Sigmoid colon (tissue), 6 donors: ENCODE measurements at regions not wholly inside any gene's neighbourhood (a gene's known extent, or its start where the extent isn't known, plus 50 kb on each side); places are given as distances from the start of the nearest gene placed in this dataset.

Experiments used
- DNase-seq: peaks from one replicate; pipeline ENCODE4 v3.0.0-alpha.2; 2019
- H3K27ac ChIP-seq, 4 donors: fragments of 200-600 bp; sonication (generic); one replicate each; pipeline ENCODE4 v1.5.1; 2016 to 2019; ENCODE audit warnings: mild to moderate bottlenecking in 1 of 4
- H3K27me3 ChIP-seq, 3 donors: fragments of 200-600 bp; sonication (generic); one replicate each; pipeline ENCODE4 v1.5.1; 2019; ENCODE audit warnings: mild to moderate bottlenecking in 1 of 3
- H3K36me3 ChIP-seq, 4 donors: fragments of 200-600 bp; sonication (generic); one replicate each; pipeline ENCODE4 v1.5.1; 2016 to 2019
- H3K4me1 ChIP-seq, 4 donors: fragments of 200-600 bp; sonication (generic); one replicate each; pipeline ENCODE4 v1.5.1; 2017 to 2019
- H3K4me3 ChIP-seq, 4 donors: fragments of 200-600 bp; sonication (generic); one replicate each; pipeline ENCODE4 v1.5.1; 2017 to 2019; ENCODE audit warnings: mild to moderate bottlenecking in 2 of 4, moderate library complexity in 1 of 4
- H3K9me3 ChIP-seq, 4 donors: fragments of 200-600 bp in 3 of 4; sonication (generic) in 3 of 4; one replicate each; pipeline versions ENCODE4 v1.5.1 to v1.6.1; 2013 to 2019
- CTCF ChIP-seq, 4 experiments: fragments of 450-650 bp in 3 of 4; fragments of 200-600 bp in 1 of 4; IDR thresholded peaks; one replicate each; pipeline ENCODE4 v1.5.1; 2016 to 2019; ENCODE audit warnings: antibody characterized with exemption in 4 of 4, mild to moderate bottlenecking in 3 of 4, moderate library complexity in 2 of 4
- EP300 ChIP-seq, 4 donors: sonication (generic); formaldehyde crosslinking; IDR thresholded peaks; one replicate each; pipeline ENCODE4 v1.6.1; 2017; ENCODE audit warnings: antibody characterized with exemption in 4 of 4
- POLR2A ChIP-seq, 2 donors: fragments of 450-650 bp; IDR thresholded peaks; one replicate each; pipeline ENCODE4 v1.6.1; 2016; ENCODE audit warnings: antibody characterized with exemption in 2 of 2, mild to moderate bottlenecking in 2 of 2, moderate library complexity in 2 of 2
- POLR2AphosphoS5 ChIP-seq, 4 donors: sonication (generic); formaldehyde crosslinking; IDR thresholded peaks; one replicate each; pipeline ENCODE4 v1.6.1; 2017; ENCODE audit warnings: antibody characterized with exemption in 4 of 4
- WGBS, 2 donors: extraction: QIAGEN DNeasy Blood & Tissue Kit; methylation state at CpG; one replicate each; pipeline ENCODE4 v1.1.7; 2013; 5-methylcytosine and 5-hydroxymethylcytosine counted together
- intact Hi-C: fragments of 100-400 bp; cut with DNase I; formaldehyde crosslinking; loops from one replicate; pipeline ENCODE4 v1.15.1; 2023
- donor health status: healthy with polysubstance abuse.
- donor health status: healthy.

GRCh38 chr10:75302029-75302428 lies 66.3 kb upstream of the COMTD1 start:
- peaks cover 0 to 5% (median 0%) of the 10 kb centered on the region in 4 donors for H3K9me3 ChIP-seq
- H3K27me3 ChIP-seq: no peaks in the 10 kb centered on the region
- WGBS, 2 donors: 87 to 89% methylated on average over 1 of the region's 1 CpG
- no peak for TF ChIP-seq POLR2AphosphoS5 (IDR thresholded peaks at IDR 0.05)
- no peak for TF ChIP-seq EP300 (IDR thresholded peaks at IDR 0.05)
- TF ChIP-seq CTCF (IDR thresholded peaks at IDR 0.05): no peak
- no peak for TF ChIP-seq POLR2A (IDR thresholded peaks at IDR 0.05)
- no peak overlapping the region for H3K4me3 ChIP-seq
- H3K36me3 ChIP-seq: no peaks in the 10 kb centered on the region
- no peak for DNase-seq
- no peaks in the 10 kb centered on the region for H3K4me1 ChIP-seq
- no peak overlapping the region for H3K27ac ChIP-seq
- intact Hi-C loops: no loop called here

- no peak for TF ChIP-seq POLR2AphosphoS5 (IDR thresholded peaks at IDR 0.05)
- no peak for TF ChIP-seq POLR2A (IDR thresholded peaks at IDR 0.05)
- TF ChIP-seq CTCF (IDR thresholded peaks at IDR 0.05): no peak
- no peak for TF ChIP-seq EP300 (IDR thresholded peaks at IDR 0.05)
- H3K27ac ChIP-seq: peak overlapping the region in 3 of 4 donors; percentile 86 to 90 (median 89)
- no peak for DNase-seq
- H3K36me3 ChIP-seq: no peaks in the 10 kb centered on the region
- H3K27me3 ChIP-seq: no peaks in the 10 kb centered on the region
- intact Hi-C loops: loop anchor here (10.0 kb wide), 1 partner anchor 208 kb away; no protein-coding TSS in a partner anchor
- WGBS, 2 donors: 39 to 54% methylated on average over 2 of the region's 2 CpGs
- H3K9me3 ChIP-seq: peaks cover 0 to 4% (median 0%) of the 10 kb centered on the region in 4 donors
- H3K4me3 ChIP-seq: no peak overlapping the region
- H3K4me1 ChIP-seq: peaks cover 0 to 29% (median 25%) of the 10 kb centered on the region in 4 donors
Measured at GRCh38 chr10:75297021-75297599, 61.4 kb upstream of the COMTD1 start.

GRCh38 chr10:75295868-75296441 lies 60.2 kb upstream of the COMTD1 start:
- Histone ChIP-seq H3K4me3 (peak overlapping the region in 3 of 4 donors; percentile 60 to 63 (median 62)), H3K4me1 (peaks cover 0 to 29% (median 25%) of the 10 kb centered on the region in 4 donors), H3K36me3 (no peaks in the 10 kb centered on the region), H3K9me3 (no peaks in the 10 kb centered on the region), H3K27ac (peak overlapping the region; percentile 86 to 90 (median 88)), H3K27me3 (no peaks in the 10 kb centered on the region)
- intact Hi-C loops: loop anchor here (2.0 to 10.0 kb wide), 2 partner anchors 99 to 209 kb away; no protein-coding TSS in a partner anchor
- TF ChIP-seq POLR2AphosphoS5 (IDR thresholded peaks at IDR 0.05) (peak in 2 of 4 donors; percentile 5 to 19), POLR2A (IDR thresholded peaks at IDR 0.05) (no peak), EP300 (IDR thresholded peaks at IDR 0.05) (peak in 2 of 4 donors; percentile 3 to 26), CTCF (IDR thresholded peaks at IDR 0.05) (no peak)
- DNase-seq: peak; percentile 77
- WGBS, 2 donors: 62 to 70% methylated on average over 10 of the region's 10 CpGs

- Histone ChIP-seq H3K9me3 (peaks cover 0 to 3% (median 2%) of the 10 kb centered on the region in 4 donors), H3K4me3 (peak overlapping the region; percentile 30 to 63 (median 61)), H3K27ac (peak overlapping the region; percentile 86 to 90 (median 88)), H3K4me1 (peaks cover 0 to 29% (median 25%) of the 10 kb centered on the region in 4 donors), H3K36me3 (no peaks in the 10 kb centered on the region), H3K27me3 (no peaks in the 10 kb centered on the region)
- peak; percentile 93 for DNase-seq
- intact Hi-C loops: loop anchor here (2.0 to 10.0 kb wide), 2 partner anchors 100 to 210 kb away; no protein-coding TSS in a partner anchor
- WGBS, 2 donors: 1% methylated on average over 57 of the region's 57 CpGs
- TF ChIP-seq CTCF (IDR thresholded peaks at IDR 0.05) (peak in 2 of 4 experiments; percentile 26 to 27), POLR2A (IDR thresholded peaks at IDR 0.05) (no peak), POLR2AphosphoS5 (IDR thresholded peaks at IDR 0.05) (peak; percentile 64 to 87 (median 77)), EP300 (IDR thresholded peaks at IDR 0.05) (peak in 3 of 4 donors; percentile 46 to 62 (median 55))
Measured at GRCh38 chr10:75294866-75295701, 59.3 kb upstream of the COMTD1 start.
